Ovary (tissue), 7 donors: ENCODE measurements at regions not wholly inside any gene's neighbourhood (a gene's known extent, or its start where the extent isn't known, plus 50 kb on each side); places are given as distances from the start of the nearest gene placed in this dataset.

Experiments used
- DNase-seq, 5 donors: peaks; one replicate each; pipeline ENCODE4 v3.0.0-alpha.2; 2019 to 2020
- H3K27ac ChIP-seq, 2 donors: fragments of 200-600 bp; one replicate each; pipeline versions ENCODE4 v1.5.1 to v1.8.0; 2019 to 2022
- H3K27me3 ChIP-seq: fragments of 200-600 bp; one replicate; pipeline ENCODE4 v1.8.0; 2022
- H3K36me3 ChIP-seq: fragments of 200-600 bp; sonication (generic); one replicate; pipeline ENCODE4 v1.5.1; 2019
- H3K4me1 ChIP-seq: one replicate; pipeline ENCODE4 v1.8.1; 2013; ENCODE audit warnings: mild to moderate bottlenecking, moderate library complexity; ENCODE audit not compliant: insufficient read depth
- H3K4me3 ChIP-seq: fragments of 200-600 bp; sonication (generic); one replicate; pipeline ENCODE4 v1.5.1; 2017
- H3K9me3 ChIP-seq, 2 donors: fragments of 200-600 bp in 1 of 2; sonication (generic) in 1 of 2; one replicate each; pipeline versions ENCODE4 v1.5.1 to v1.8.1; 2013 to 2019; ENCODE audit warnings: mild to moderate bottlenecking in 1 of 2, moderate library complexity in 1 of 2
- EP300 ChIP-seq: sonication (generic); formaldehyde crosslinking; IDR thresholded peaks from one replicate; pipeline ENCODE4 v1.6.1; 2017; ENCODE audit warnings: antibody characterized with exemption
- POLR2A ChIP-seq: fragments of 450-650 bp; IDR thresholded peaks from one replicate; pipeline ENCODE4 v1.6.1; 2017; ENCODE audit warnings: antibody characterized with exemption, mild to moderate bottlenecking, moderate library complexity
- WGBS, 3 donors: extraction: QIAGEN DNeasy Blood & Tissue Kit in 1 of 3; methylation state at CpG; one replicate each; pipeline versions ENCODE4 v1.1.5 to v1.1.7; 2013 to 2017; 5-methylcytosine and 5-hydroxymethylcytosine counted together
- intact Hi-C, 4 donors: fragments of 100-400 bp; cut with DNase I; formaldehyde crosslinking; loops; one replicate each; pipeline versions ENCODE4 v1.11.0 to v1.15.1; 2022 to 2023
- TF ChIP-seq, protein P1 (sequence below), 3 donors: fragments of 450-650 bp in 2 of 3; fragments of 200-600 bp in 1 of 3; IDR thresholded peaks; one replicate each; pipeline versions ENCODE4 v1.5.1 to v1.8.0; 2016 to 2022; ENCODE audit warnings: antibody characterized with exemption in 3 of 3, mild to moderate bottlenecking in 1 of 3
- donor health status: DM: no; HTN: no; CAD: no; lungs with moderate emphysema.
- donor health status: DM: no; HTN: no; CAD: no.
- donor health status: Bipolar disorder and iron deficiency.
- donor health status: DM: no; HTN: no; CAD: no.
- donor health status: DM: yes; HTN: yes; CAD: no.

DNA sequence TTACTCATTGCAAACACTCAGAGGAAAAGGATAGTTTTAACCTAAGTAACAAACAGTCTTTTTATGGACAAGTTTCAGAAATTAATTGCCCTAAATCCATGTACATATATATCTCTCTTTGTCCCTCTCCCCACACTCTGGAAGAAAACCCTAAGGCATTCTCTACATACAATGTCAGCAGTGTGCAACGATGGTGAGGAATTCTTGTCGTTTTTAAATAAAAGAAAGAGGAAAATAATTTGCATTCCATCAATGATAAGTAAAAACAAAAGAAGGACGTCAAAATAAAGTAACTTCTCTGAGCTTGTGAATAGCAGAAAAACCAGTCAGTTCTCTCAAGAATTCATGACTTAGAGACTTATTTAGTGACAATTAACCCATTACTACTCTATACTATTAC is 550.5 kb upstream of the DIPK2B start:
- Histone ChIP-seq H3K27me3 (no peaks in the 10 kb centered on the region), H3K4me1 (peaks cover 2% of the 10 kb centered on the region), H3K9me3 (no peaks in the 10 kb centered on the region), H3K36me3 (no peaks in the 10 kb centered on the region), H3K27ac (no peak overlapping the region), H3K4me3 (no peak overlapping the region)
- intact Hi-C loops, result loop anchor here in 1 of 4 donors (10.0 kb wide), 1 partner anchor 426 kb away; no protein-coding TSS in a partner anchor
- TF ChIP-seq EP300 (no peak), POLR2A (no peak)
- TF ChIP-seq, protein P1, sequence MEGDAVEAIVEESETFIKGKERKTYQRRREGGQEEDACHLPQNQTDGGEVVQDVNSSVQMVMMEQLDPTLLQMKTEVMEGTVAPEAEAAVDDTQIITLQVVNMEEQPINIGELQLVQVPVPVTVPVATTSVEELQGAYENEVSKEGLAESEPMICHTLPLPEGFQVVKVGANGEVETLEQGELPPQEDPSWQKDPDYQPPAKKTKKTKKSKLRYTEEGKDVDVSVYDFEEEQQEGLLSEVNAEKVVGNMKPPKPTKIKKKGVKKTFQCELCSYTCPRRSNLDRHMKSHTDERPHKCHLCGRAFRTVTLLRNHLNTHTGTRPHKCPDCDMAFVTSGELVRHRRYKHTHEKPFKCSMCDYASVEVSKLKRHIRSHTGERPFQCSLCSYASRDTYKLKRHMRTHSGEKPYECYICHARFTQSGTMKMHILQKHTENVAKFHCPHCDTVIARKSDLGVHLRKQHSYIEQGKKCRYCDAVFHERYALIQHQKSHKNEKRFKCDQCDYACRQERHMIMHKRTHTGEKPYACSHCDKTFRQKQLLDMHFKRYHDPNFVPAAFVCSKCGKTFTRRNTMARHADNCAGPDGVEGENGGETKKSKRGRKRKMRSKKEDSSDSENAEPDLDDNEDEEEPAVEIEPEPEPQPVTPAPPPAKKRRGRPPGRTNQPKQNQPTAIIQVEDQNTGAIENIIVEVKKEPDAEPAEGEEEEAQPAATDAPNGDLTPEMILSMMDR (IDR thresholded peaks at IDR 0.05), result no peak
- no peak for DNase-seq
- 4 to 23% (median 20%) methylated on average over 3 of the region's 3 CpGs for WGBS, 3 donors

DNA sequence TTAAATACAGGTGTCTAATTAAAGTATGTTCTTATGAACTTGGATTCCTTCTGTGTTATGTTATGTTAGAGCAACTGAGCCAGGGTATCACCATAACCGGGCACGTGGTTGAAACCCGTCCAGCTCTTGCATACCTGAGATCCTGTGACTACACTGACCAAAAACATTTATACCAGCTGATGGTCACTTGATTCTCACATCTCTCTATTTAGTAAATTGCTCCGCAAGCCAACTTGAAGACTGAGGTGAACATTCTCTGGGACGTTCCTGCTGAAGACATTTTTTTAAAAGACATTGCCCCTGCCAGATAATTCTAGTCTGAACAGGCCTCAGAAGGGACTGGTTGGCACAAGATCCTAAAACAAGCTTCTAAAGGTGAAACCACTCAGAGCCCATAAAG is 550.0 kb upstream of the DIPK2B start:
- Histone ChIP-seq H3K9me3 (no peaks in the 10 kb centered on the region), H3K4me1 (peaks cover 2% of the 10 kb centered on the region), H3K4me3 (no peak overlapping the region), H3K36me3 (no peaks in the 10 kb centered on the region), H3K27ac (no peak overlapping the region), H3K27me3 (no peaks in the 10 kb centered on the region)
- 41 to 55% (median 46%) methylated on average over 5 of the region's 5 CpGs for WGBS, 3 donors
- no peak for DNase-seq
- intact Hi-C loops, result loop anchor here in 1 of 4 donors (10.0 kb wide), 1 partner anchor 426 kb away; no protein-coding TSS in a partner anchor
- TF ChIP-seq POLR2A (no peak), EP300 (no peak)
- TF ChIP-seq, protein P1 (IDR thresholded peaks at IDR 0.05), result no peak

GRCh38 chrX:45749375-45749774 is 548.7 kb upstream of the DIPK2B start:
- 51 to 65% (median 59%) methylated on average over 4 of the region's 4 CpGs for WGBS, 3 donors
- H3K4me1 ChIP-seq, result peaks cover 2% of the 10 kb centered on the region
- DNase-seq, result peak in 1 of 5 donors; percentile 24
- H3K36me3 ChIP-seq, result no peaks in the 10 kb centered on the region
- intact Hi-C loops, result no loop called here
- TF ChIP-seq, protein P1 (IDR thresholded peaks at IDR 0.05), result no peak
- TF ChIP-seq POLR2A (no peak), EP300 (no peak)
- H3K4me3 ChIP-seq, result no peak overlapping the region
- H3K27ac ChIP-seq, result no peak overlapping the region
- H3K9me3 ChIP-seq, result no peaks in the 10 kb centered on the region
- H3K27me3 ChIP-seq, result no peaks in the 10 kb centered on the region

- H3K9me3 ChIP-seq, result no peaks in the 10 kb centered on the region
- H3K4me1 ChIP-seq, result no peaks in the 10 kb centered on the region
- DNase-seq, result no peak
- H3K36me3 ChIP-seq, result no peaks in the 10 kb centered on the region
- TF ChIP-seq POLR2A (no peak), EP300 (no peak)
- H3K27ac ChIP-seq, result no peak overlapping the region
- intact Hi-C loops, result no loop called here
- 79 to 88% (median 86%) methylated on average over 1 of the region's 1 CpG for WGBS, 3 donors
- no peak overlapping the region for H3K4me3 ChIP-seq
- no peaks in the 10 kb centered on the region for H3K27me3 ChIP-seq
These were observed 547.7 kb upstream of the DIPK2B start for GRCh38 chrX:45748369-45748774.

DNA sequence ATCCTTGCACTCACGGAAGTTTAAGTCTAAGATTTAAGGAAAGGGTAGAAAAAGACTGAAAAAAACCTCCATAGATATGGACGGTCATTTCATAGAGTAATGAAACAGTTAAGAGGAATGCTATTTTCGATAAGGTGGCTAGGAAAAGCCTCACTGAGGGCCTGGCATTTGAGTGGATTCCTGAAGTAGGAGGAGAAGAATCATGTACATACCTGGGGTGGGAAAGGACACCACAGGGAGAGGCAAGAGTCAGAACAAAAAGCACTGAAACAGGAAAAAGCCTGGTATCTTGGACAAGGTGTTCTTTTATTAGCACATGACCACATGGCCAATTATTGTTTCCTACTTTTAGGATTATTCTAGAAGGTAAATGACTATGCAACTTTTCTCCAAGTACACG is 547.2 kb upstream of the DIPK2B start:
- no peak for DNase-seq
- H3K27me3 ChIP-seq, result no peaks in the 10 kb centered on the region
- no peaks in the 10 kb centered on the region for H3K4me1 ChIP-seq
- intact Hi-C loops, result no loop called here
- no peak overlapping the region for H3K27ac ChIP-seq
- H3K36me3 ChIP-seq, result no peaks in the 10 kb centered on the region
- TF ChIP-seq POLR2A (no peak), EP300 (no peak)
- TF ChIP-seq, protein P1 (IDR thresholded peaks at IDR 0.05), result no peak
- H3K4me3 ChIP-seq, result no peak overlapping the region
- H3K9me3 ChIP-seq, result no peaks in the 10 kb centered on the region
- 36 to 48% (median 45%) methylated on average over 4 of the region's 4 CpGs for WGBS, 3 donors
